HL-60 (cell line): ENCODE measurements at regions not wholly inside any gene's neighbourhood (a gene's known extent, or its start where the extent isn't known, plus 50 kb on each side); places are given as distances from the start of the nearest gene placed in this dataset.

Experiments used
- CTCF ChIP-seq: IDR thresholded peaks from one replicate; pipeline ENCODE4 v1.5.1; 2011; ENCODE audit warnings: low read length, control low read depth, inconsistent platforms; ENCODE audit not compliant: insufficient read depth
- POLR2AphosphoS5 ChIP-seq: IDR thresholded peaks from 2 replicates; pipeline ENCODE4 v1.6.1; 2012; ENCODE audit warnings: low read depth
- REST ChIP-seq: IDR thresholded peaks from 2 replicates; pipeline ENCODE4 v1.6.1; 2012; ENCODE audit warnings: low read depth; ENCODE audit not compliant: insufficient replicate concordance

- TF ChIP-seq CTCF (no peak), REST (no peak), POLR2AphosphoS5 (no peak)
Measured at GRCh38 chr5:84706678-84707641, 322.3 kb upstream of the EDIL3 start.
